Sigmoid colon (tissue), 3 donors: ENCODE measurements at regions not wholly inside any gene's neighbourhood (a gene's known extent, or its start where the extent isn't known, plus 50 kb on each side); places are given as distances from the start of the nearest gene placed in this dataset.

ENCODE experiments used
- CTCF ChIP-seq, 4 experiments: fragments of 450-650 bp in 3 of 4; fragments of 200-600 bp in 1 of 4; IDR thresholded peaks; one replicate each; pipeline ENCODE4 v1.5.1; 2016 to 2019; ENCODE audit warnings: antibody characterized with exemption in 4 of 4, mild to moderate bottlenecking in 3 of 4, moderate library complexity in 2 of 4
- POLR2A ChIP-seq, 2 donors: fragments of 450-650 bp; IDR thresholded peaks; one replicate each; pipeline ENCODE4 v1.6.1; 2016; ENCODE audit warnings: antibody characterized with exemption in 2 of 2, mild to moderate bottlenecking in 2 of 2, moderate library complexity in 2 of 2

- TF ChIP-seq CTCF (IDR thresholded peaks at IDR 0.05) (no peak), POLR2A (IDR thresholded peaks at IDR 0.05) (no peak)
Measured at GRCh38 chr2:82939211-82939610, 1519.9 kb downstream of the SUCLG1 start.
